OCI-LY1 (cell line): ENCODE measurements at regions not wholly inside any gene's neighbourhood (a gene's known extent, or its start where the extent isn't known, plus 50 kb on each side); places are given as distances from the start of the nearest gene placed in this dataset.

Experiments
- EZH2 ChIP-seq: fragments of 200-600 bp; sonication (generic), shearing (Covaris generic); IDR thresholded peaks from 2 replicates; pipeline ENCODE4 v1.8.0; 2017; ENCODE audit warnings: borderline replicate concordance, mixed run types, mild to moderate bottlenecking, antibody characterized with exemption, low read length, moderate library complexity, mixed read lengths
- TF ChIP-seq, protein P1 (sequence below): fragments of 200-600 bp; sonication (generic), shearing (Covaris generic); IDR thresholded peaks from 2 replicates; pipeline ENCODE4 v1.5.1; 2017; ENCODE audit warnings: mild to moderate bottlenecking, antibody characterized with exemption, low read length, moderate library complexity, mixed read lengths

- TF ChIP-seq, protein P1, sequence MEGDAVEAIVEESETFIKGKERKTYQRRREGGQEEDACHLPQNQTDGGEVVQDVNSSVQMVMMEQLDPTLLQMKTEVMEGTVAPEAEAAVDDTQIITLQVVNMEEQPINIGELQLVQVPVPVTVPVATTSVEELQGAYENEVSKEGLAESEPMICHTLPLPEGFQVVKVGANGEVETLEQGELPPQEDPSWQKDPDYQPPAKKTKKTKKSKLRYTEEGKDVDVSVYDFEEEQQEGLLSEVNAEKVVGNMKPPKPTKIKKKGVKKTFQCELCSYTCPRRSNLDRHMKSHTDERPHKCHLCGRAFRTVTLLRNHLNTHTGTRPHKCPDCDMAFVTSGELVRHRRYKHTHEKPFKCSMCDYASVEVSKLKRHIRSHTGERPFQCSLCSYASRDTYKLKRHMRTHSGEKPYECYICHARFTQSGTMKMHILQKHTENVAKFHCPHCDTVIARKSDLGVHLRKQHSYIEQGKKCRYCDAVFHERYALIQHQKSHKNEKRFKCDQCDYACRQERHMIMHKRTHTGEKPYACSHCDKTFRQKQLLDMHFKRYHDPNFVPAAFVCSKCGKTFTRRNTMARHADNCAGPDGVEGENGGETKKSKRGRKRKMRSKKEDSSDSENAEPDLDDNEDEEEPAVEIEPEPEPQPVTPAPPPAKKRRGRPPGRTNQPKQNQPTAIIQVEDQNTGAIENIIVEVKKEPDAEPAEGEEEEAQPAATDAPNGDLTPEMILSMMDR: no peak
- no peak for TF ChIP-seq EZH2
These were observed 212.8 kb upstream of the CAND1 start for GRCh38 chr12:67056329-67056728.
